Tongue (tissue), 1 donor: ENCODE measurements at regions not wholly inside any gene's neighbourhood (a gene's known extent, or its start where the extent isn't known, plus 50 kb on each side); places are given as distances from the start of the nearest gene placed in this dataset.

Source experiments
- DNase-seq: peaks from one replicate; pipeline ENCODE4 v3.0.0-alpha.2; 2015

- no peak for DNase-seq
These were observed 90.2 kb downstream of the KCTD12 start for GRCh38 chr13:76795701-76796695.

DNA sequence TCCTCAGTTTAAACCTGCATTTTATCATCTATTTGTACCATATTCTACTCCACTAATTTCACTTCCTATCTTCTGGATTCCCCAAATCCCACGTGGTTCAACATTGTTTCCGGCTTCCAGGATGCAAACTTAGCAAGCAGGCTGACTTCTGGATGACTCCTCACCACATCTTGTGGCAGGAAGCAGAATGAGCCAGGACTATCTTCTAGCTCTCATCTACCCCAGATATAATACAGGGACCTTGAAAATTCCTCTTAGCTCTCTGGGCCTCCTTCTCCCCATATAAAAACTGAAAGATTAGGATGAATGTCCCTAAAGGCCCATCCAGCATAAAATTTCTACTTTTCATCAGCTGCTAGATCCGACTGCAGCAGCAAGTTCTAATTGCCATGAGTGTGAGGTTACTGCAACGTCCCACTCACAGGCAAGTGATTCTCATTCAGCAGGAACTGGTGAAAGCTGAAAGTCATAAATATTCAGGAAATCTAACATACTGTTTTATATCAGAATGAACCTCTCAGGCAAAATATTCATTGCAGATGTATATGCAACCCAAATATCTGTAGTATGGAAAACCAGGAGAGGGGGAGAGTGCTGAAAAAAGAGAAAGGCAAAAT, 93.4 kb downstream of the KCTD12 start:
- DNase-seq = peak; percentile 85

DNA sequence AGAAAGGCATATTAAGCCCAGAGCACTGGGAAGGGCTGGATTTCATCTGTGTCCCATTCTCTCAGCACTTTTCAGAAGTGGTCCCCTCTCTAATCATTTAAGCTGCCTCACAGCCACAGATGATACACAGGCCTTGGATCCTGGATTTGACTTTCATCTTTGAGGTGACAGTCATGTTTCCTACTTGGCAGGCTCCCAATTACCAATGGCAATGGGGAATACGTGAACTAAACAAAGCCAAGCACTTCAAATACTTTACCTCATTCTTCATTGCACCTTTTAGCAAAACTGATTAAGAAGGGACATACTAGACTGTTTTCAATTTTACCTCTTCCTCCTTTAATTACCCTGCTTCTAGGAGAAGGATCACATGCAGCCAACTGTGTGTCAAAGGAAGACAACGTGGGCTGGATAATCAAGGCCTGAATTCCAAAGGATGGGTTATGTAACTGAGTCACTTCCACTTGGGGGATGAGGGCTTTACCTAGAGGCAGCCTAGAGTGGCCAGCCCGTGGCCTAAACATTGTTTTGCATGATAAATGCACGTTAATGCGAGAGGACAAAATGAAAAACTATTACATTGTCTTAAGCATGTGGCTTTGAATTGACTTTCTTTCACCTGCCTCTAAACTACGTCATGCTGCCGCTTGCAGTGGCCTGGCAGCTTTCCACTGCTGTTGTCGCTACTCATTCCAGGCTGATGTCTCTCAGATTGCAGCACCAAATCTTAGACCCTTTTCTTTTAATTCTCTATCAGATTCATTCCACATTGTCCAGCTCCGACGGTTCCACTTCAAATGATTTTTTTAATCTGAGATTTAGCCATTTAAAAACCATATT, 95.0 kb downstream of the KCTD12 start:
- DNase-seq = peak; percentile 54

- DNase-seq = no peak
These were observed 95.7 kb downstream of the KCTD12 start for GRCh38 chr13:76790526-76790925.

GRCh38 chr13:76783798-76784197, 102.4 kb downstream of the KCTD12 start:
- DNase-seq = no peak

DNA sequence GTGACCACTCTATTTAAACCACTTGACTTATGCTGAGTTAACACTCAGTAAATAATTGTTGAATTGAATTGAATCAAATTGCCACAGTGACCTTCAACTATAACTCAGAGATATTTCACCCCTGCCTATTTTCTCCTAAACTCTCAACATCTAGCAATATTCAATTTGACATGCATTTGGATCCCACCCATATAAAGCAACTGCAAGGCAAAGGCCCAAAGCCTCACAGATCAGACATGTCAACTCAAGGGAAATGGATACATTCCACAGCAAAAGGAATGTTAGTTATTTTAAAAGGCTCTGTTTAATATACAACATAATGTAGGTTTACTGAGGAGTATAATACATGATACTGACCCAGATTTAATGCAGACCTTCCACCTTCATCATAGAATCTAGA, 107.4 kb downstream of the KCTD12 start:
- peak; percentile 34 for DNase-seq

- DNase-seq = no peak
These were observed 109.1 kb downstream of the KCTD12 start for GRCh38 chr13:76777096-76777495.

- no peak for DNase-seq
These were observed 111.0 kb downstream of the KCTD12 start for GRCh38 chr13:76775088-76775740.

DNA sequence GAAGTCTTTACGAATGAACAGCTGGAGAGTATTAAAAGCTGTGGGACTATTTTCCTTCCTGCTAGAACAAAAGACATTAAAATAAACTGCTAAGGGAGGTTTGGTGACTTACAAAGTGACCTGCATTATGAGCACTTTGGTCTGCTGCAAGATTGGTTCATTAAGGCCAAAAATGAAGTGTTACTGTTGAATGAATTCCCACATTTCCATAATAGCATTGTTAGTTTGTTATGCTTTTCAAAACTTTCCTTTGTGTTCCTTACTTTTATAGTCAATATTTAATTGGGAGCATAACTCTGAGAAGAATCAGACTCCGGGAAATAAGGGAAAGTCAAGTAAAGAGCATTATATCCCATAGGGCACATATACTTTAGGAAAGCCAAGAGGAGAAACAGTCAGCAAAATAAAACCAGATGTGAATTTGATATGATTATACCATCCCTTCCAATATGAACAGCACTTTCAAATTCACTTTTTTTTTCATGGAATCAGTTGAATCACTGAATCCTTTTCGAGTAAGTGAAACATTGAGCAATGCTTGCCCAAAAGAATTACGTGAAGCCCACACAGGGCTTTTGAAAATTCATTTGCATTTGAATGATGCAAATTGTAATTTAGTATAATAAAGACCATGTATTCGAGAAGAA, 112.6 kb downstream of the KCTD12 start:
- peak; percentile 77 for DNase-seq

- DNase-seq = no peak
These were observed 114.0 kb downstream of the KCTD12 start for GRCh38 chr13:76772241-76772640.

- no peak for DNase-seq
These were observed 116.9 kb downstream of the KCTD12 start for GRCh38 chr13:76769271-76769791.

- DNase-seq = no peak
These were observed 117.8 kb downstream of the KCTD12 start for GRCh38 chr13:76768384-76768783.

- no peak for DNase-seq
These were observed 121.3 kb downstream of the KCTD12 start for GRCh38 chr13:76764916-76765315.

GRCh38 chr13:76764429-76764828, 121.8 kb downstream of the KCTD12 start:
- no peak for DNase-seq

GRCh38 chr13:76762721-76763120, 123.5 kb downstream of the KCTD12 start:
- peak; percentile 64 for DNase-seq

- DNase-seq = no peak
These were observed 126.3 kb downstream of the KCTD12 start for GRCh38 chr13:76759877-76760276.

DNA sequence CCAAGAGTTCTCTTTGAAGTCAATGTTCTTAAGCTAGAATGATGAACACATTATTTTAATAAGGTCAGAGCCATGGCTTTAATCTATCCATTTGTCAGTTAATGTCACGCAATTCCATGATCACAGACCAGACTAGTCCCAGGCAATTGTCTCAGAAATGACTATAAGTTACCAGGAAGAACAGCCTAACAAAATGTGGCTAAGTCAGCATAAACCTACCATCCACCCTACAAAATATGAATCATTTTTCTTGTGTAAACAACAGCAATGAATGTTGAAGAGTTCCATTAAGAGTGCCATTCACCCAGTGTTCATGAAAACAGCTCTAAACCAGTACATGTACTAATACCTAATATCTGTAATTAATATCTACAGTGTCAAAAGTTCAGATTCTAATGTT, 127.5 kb downstream of the KCTD12 start:
- DNase-seq = no peak

GRCh38 chr13:76758257-76758656, 127.9 kb downstream of the KCTD12 start:
- no peak for DNase-seq

DNA sequence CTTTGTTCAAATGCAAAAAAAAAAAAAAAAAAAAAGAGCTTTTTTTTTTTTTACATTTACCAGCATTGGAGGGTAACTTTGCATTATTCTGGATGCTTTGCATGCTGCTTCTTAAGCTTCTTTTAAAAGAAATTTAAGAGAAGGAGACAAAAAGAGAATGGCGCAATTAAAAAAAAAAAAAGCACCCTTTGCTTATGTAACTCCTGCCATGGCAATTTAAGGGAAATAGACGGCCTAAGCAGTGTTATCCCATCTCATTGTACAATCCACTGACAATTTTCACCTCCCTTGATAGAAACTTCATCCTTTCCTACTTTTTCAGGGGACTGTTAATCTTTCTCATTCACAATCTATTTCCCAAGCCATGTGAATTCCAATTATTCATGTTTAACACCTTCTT, 129.8 kb downstream of the KCTD12 start:
- no peak for DNase-seq

GRCh38 chr13:76754414-76754813, 131.8 kb downstream of the KCTD12 start:
- DNase-seq = peak; percentile 40

DNA sequence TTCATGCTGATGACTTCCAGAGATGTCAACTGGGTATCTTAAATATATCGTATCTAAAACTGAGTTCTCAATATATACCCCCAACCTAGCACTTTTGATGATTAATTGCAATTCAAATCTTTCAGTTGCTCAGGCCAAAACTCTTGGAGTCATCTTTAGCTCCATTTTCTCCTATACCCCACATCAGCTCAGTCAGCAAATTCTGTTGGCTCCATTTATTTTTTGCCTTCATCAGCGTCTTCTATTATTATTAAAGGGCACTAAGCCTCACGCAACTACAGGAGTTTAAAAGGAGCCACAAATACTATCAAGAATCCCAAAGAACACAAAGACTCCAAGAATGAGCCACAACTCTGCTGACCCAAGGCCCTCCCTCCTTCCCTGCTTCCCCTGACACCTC, 134.9 kb downstream of the KCTD12 start:
- DNase-seq = no peak
